ENCODE measurements at regions not wholly inside any gene's neighbourhood (a gene's known extent, or its start where the extent isn't known, plus 50 kb on each side); places are given as distances from the start of the nearest gene placed in this dataset.

- H3K9me3 ChIP-seq, result peaks cover 18% of the 10 kb centered on the region
Observed at GRCh38 chr1:14217384-14217783, 381.1 kb upstream of the KAZN start.

GRCh38 chr1:14220324-14220723 lies 378.2 kb upstream of the KAZN start:
- no peaks in the 10 kb centered on the region for H3K36me3 ChIP-seq
- peaks cover 18% of the 10 kb centered on the region for H3K9me3 ChIP-seq
- H3K27me3 ChIP-seq (replicated peaks; ENCODE audit: insufficient read depth), result no peaks in the 10 kb centered on the region
- no peak overlapping the region for H3K27ac ChIP-seq
- no peaks in the 10 kb centered on the region for H3K4me1 ChIP-seq (ENCODE audit: control insufficient read depth in 1 of 2, low read depth in 2 of 2)
- TF ChIP-seq, protein P1, sequence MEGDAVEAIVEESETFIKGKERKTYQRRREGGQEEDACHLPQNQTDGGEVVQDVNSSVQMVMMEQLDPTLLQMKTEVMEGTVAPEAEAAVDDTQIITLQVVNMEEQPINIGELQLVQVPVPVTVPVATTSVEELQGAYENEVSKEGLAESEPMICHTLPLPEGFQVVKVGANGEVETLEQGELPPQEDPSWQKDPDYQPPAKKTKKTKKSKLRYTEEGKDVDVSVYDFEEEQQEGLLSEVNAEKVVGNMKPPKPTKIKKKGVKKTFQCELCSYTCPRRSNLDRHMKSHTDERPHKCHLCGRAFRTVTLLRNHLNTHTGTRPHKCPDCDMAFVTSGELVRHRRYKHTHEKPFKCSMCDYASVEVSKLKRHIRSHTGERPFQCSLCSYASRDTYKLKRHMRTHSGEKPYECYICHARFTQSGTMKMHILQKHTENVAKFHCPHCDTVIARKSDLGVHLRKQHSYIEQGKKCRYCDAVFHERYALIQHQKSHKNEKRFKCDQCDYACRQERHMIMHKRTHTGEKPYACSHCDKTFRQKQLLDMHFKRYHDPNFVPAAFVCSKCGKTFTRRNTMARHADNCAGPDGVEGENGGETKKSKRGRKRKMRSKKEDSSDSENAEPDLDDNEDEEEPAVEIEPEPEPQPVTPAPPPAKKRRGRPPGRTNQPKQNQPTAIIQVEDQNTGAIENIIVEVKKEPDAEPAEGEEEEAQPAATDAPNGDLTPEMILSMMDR (IDR thresholded peaks at IDR 0.05), result no peak
- DNase-seq (ENCODE audit: low spot score), result no peak
- ATAC-seq (ENCODE audit: insufficient number of reproducible peaks, low FRiP score, low read depth), result no peak
- no peak overlapping the region for H3K4me3 ChIP-seq

More at GRCh38 chr1:14217384-14217783, 381.1 kb upstream of the KAZN start:
- DNase-seq (ENCODE audit: low spot score), result no peak
- Histone ChIP-seq H3K27ac (no peak overlapping the region), H3K36me3 (no peaks in the 10 kb centered on the region), H3K4me3 (no peak overlapping the region), H3K27me3 (replicated peaks; ENCODE audit: insufficient read depth) (no peaks in the 10 kb centered on the region), H3K4me1 (ENCODE audit: control insufficient read depth in 1 of 2, low read depth in 2 of 2) (no peaks in the 10 kb centered on the region)
- no peak for ATAC-seq (ENCODE audit: insufficient number of reproducible peaks, low FRiP score, low read depth)
- TF ChIP-seq, protein P1 (IDR thresholded peaks at IDR 0.05), result no peak

- Histone ChIP-seq H3K27ac (no peak overlapping the region), H3K27me3 (replicated peaks; ENCODE audit: insufficient read depth) (no peaks in the 10 kb centered on the region), H3K4me1 (ENCODE audit: control insufficient read depth in 1 of 2, low read depth in 2 of 2) (no peaks in the 10 kb centered on the region), H3K9me3 (peaks cover 18% of the 10 kb centered on the region), H3K4me3 (no peak overlapping the region), H3K36me3 (no peaks in the 10 kb centered on the region)
- ATAC-seq (ENCODE audit: insufficient number of reproducible peaks, low FRiP score, low read depth) (no peak), DNase-seq (ENCODE audit: low spot score) (no peak)
- TF ChIP-seq, protein P1 (IDR thresholded peaks at IDR 0.05), result no peak
Observed at GRCh38 chr1:14220811-14221210, 377.7 kb upstream of the KAZN start.

DNA sequence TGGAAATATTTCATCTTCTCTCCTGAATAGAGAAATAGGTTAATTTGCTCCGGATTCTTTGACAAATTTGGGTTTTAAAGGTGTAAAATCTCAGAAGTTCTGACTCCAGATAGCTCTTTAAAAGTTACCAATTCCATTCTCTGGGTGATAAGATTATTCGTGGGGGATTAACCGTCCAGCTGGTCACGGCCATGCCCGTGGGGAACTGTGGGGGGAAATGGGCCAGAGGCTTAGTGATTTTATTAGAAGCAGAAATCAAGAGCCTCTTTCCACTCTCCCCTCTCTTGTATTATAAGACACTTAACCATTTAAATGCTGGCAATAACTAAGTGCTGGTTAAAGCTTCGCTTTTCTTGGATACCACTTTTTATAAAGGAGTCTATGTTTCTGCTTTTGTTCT lies 376.4 kb upstream of the KAZN start:
- Histone ChIP-seq H3K27ac (no peak overlapping the region), H3K27me3 (replicated peaks; ENCODE audit: insufficient read depth) (no peaks in the 10 kb centered on the region), H3K4me3 (no peak overlapping the region), H3K4me1 (ENCODE audit: control insufficient read depth in 1 of 2, low read depth in 2 of 2) (no peaks in the 10 kb centered on the region), H3K9me3 (peaks cover 11% of the 10 kb centered on the region), H3K36me3 (no peaks in the 10 kb centered on the region)
- DNase-seq (ENCODE audit: low spot score) (no peak), ATAC-seq (ENCODE audit: insufficient number of reproducible peaks, low FRiP score, low read depth) (no peak)
- TF ChIP-seq, protein P1 (IDR thresholded peaks at IDR 0.05), result no peak

- Histone ChIP-seq H3K4me3 (no peak overlapping the region), H3K4me1 (ENCODE audit: control insufficient read depth in 1 of 2, low read depth in 2 of 2) (no peaks in the 10 kb centered on the region), H3K9me3 (peaks cover 5% of the 10 kb centered on the region), H3K36me3 (no peaks in the 10 kb centered on the region), H3K27me3 (replicated peaks; ENCODE audit: insufficient read depth) (no peaks in the 10 kb centered on the region), H3K27ac (no peak overlapping the region)
- TF ChIP-seq, protein P1 (IDR thresholded peaks at IDR 0.05), result no peak
- DNase-seq (ENCODE audit: low spot score) (no peak), ATAC-seq (ENCODE audit: insufficient number of reproducible peaks, low FRiP score, low read depth) (no peak)
Observed at GRCh38 chr1:14228677-14229076, 369.8 kb upstream of the KAZN start.
